Astrocyte (in vitro differentiated cells and primary cell): ENCODE measurements at regions not wholly inside any gene's neighbourhood (a gene's known extent, or its start where the extent isn't known, plus 50 kb on each side); places are given as distances from the start of the nearest gene placed in this dataset.

Experiments
- DNase-seq: peaks from one replicate; pipeline ENCODE4 v3.0.0-alpha.2; 2010; ENCODE audit warnings: low read depth
- FAIRE-seq: peaks from 2 replicates; lab custom pipeline; 2011; peaks lifted over from hg19 to GRCh38; lab: Jason Lieb, UNC
- H2AFZ ChIP-seq: 2 replicates; pipeline ENCODE4 v1.6.0; 2012; ENCODE audit warnings: low read depth, low read length, inconsistent platforms
- H3K27ac ChIP-seq: 2 replicates; pipeline ENCODE4 v1.5.1; 2011; ENCODE audit warnings: low read depth, low read length, inconsistent platforms
- H3K27me3 ChIP-seq: 2 replicates; pipeline ENCODE4 v1.6.0; 2011; ENCODE audit warnings: low read length, inconsistent platforms; ENCODE audit not compliant: insufficient read depth
- H3K36me3 ChIP-seq: 2 replicates; pipeline ENCODE4 v1.5.1; 2011; ENCODE audit warnings: low read length, inconsistent platforms; ENCODE audit not compliant: insufficient read depth
- H3K4me1 ChIP-seq: 2 replicates; pipeline ENCODE4 v1.5.1; 2011; ENCODE audit warnings: low read length, inconsistent platforms; ENCODE audit not compliant: insufficient read depth
- H3K4me2 ChIP-seq: 2 replicates; pipeline ENCODE4 v1.6.0; 2012; ENCODE audit warnings: low read length, inconsistent platforms
- H3K4me3 ChIP-seq: 2 replicates; pipeline ENCODE4 v1.5.1; 2011; ENCODE audit warnings: low read depth, mild to moderate bottlenecking, low read length, inconsistent platforms; ENCODE audit not compliant: insufficient read depth
- H3K79me2 ChIP-seq: 2 replicates; pipeline ENCODE4 v1.6.0; 2012; ENCODE audit warnings: mild to moderate bottlenecking, low read length, inconsistent platforms; ENCODE audit not compliant: insufficient read depth
- H3K9ac ChIP-seq: 2 replicates; pipeline ENCODE4 v1.6.0; 2012; ENCODE audit warnings: mild to moderate bottlenecking, low read length, inconsistent platforms
- H3K9me3 ChIP-seq: 2 replicates; pipeline ENCODE4 v1.5.1; 2012; ENCODE audit warnings: low read depth, mild to moderate bottlenecking, low read length, inconsistent platforms; ENCODE audit not compliant: insufficient read depth
- H4K20me1 ChIP-seq: 2 replicates; pipeline ENCODE4 v1.6.0; 2012; ENCODE audit warnings: low read length, inconsistent platforms; ENCODE audit not compliant: insufficient read depth
- H3K27ac Mint-ChIP-seq: one replicate; pipeline ENCODE4 v1.8.0; 2021; ENCODE audit warnings: mild to moderate bottlenecking, mixed read lengths; ENCODE audit not compliant: unreplicated experiment
- H3K27me3 Mint-ChIP-seq: one replicate; pipeline ENCODE4 v1.8.0; 2021; ENCODE audit warnings: low read depth, mixed read lengths; ENCODE audit not compliant: unreplicated experiment
- H3K36me3 Mint-ChIP-seq: one replicate; pipeline ENCODE4 v1.8.0; 2021; ENCODE audit warnings: low read depth, mixed read lengths; ENCODE audit not compliant: unreplicated experiment
- H3K4me1 Mint-ChIP-seq: one replicate; pipeline ENCODE4 v1.8.0; 2021; ENCODE audit warnings: low read depth, mixed read lengths; ENCODE audit not compliant: unreplicated experiment
- H3K4me3 Mint-ChIP-seq: one replicate; pipeline ENCODE4 v1.8.0; 2021; ENCODE audit warnings: mild to moderate bottlenecking, moderate library complexity, mixed read lengths; ENCODE audit not compliant: unreplicated experiment
- H3K9me3 Mint-ChIP-seq: one replicate; pipeline ENCODE4 v1.8.0; 2021; ENCODE audit warnings: mild to moderate bottlenecking, mixed read lengths; ENCODE audit not compliant: unreplicated experiment
- CTCF ChIP-seq: IDR thresholded peaks from 2 replicates; pipeline ENCODE4 v1.5.1; 2011; ENCODE audit warnings: low read depth, mild to moderate bottlenecking, inconsistent platforms, low read length, moderate library complexity; ENCODE audit not compliant: insufficient read depth
- EZH2 ChIP-seq: IDR thresholded peaks from 2 replicates; pipeline ENCODE4 v1.6.1; 2012; ENCODE audit warnings: mild to moderate bottlenecking, low read length, inconsistent platforms; ENCODE audit not compliant: insufficient read depth

GRCh38 chr11:92627615-92628256, 341.7 kb upstream of the MTNR1B start:
- Histone ChIP-seq H3K9me3 (no peaks in the 10 kb centered on the region), H3K27me3 (no peaks in the 10 kb centered on the region), H3K9ac (peak overlapping the region; percentile 44), H3K4me2 (peak overlapping the region; percentile 70), H3K36me3 (no peaks in the 10 kb centered on the region), H2AFZ (no peak overlapping the region), H4K20me1 (no peaks in the 10 kb centered on the region), H3K4me1 (peaks cover 20% of the 10 kb centered on the region), H3K79me2 (no peaks in the 10 kb centered on the region), H3K4me3 (no peak overlapping the region), H3K27ac (peak overlapping the region; percentile 85)
- Mint-ChIP-seq H3K4me1 (peaks cover 35% of the 10 kb centered on the region), H3K4me3 (peak overlapping the region; percentile 6), H3K27me3 (no peaks in the 10 kb centered on the region), H3K27ac (peak overlapping the region; percentile 96), H3K9me3 (no peaks in the 10 kb centered on the region), H3K36me3 (peaks cover 3% of the 10 kb centered on the region)
- DNase-seq (peak; percentile 67), FAIRE-seq (no peak)
- no peak for TF ChIP-seq CTCF
- no peak for TF ChIP-seq EZH2

GRCh38 chr11:92628401-92629292, 340.8 kb upstream of the MTNR1B start:
- H3K4me3 Mint-ChIP-seq = no peak overlapping the region
- H4K20me1 ChIP-seq = no peaks in the 10 kb centered on the region
- TF ChIP-seq EZH2 (no peak), CTCF (no peak)
- H3K27ac Mint-ChIP-seq = peak overlapping the region; percentile 96
- H3K27me3 ChIP-seq = no peaks in the 10 kb centered on the region
- no peaks in the 10 kb centered on the region for H3K36me3 ChIP-seq
- H3K4me1 Mint-ChIP-seq = peaks cover 35% of the 10 kb centered on the region
- peak; percentile 62 for DNase-seq
- H3K79me2 ChIP-seq = no peaks in the 10 kb centered on the region
- H3K4me3 ChIP-seq = no peak overlapping the region
- peak overlapping the region; percentile 70 for H3K4me2 ChIP-seq
- peaks cover 20% of the 10 kb centered on the region for H3K4me1 ChIP-seq
- peak; percentile 64 for FAIRE-seq
- H3K9me3 ChIP-seq = no peaks in the 10 kb centered on the region
- H3K27me3 Mint-ChIP-seq = no peaks in the 10 kb centered on the region
- no peaks in the 10 kb centered on the region for H3K9me3 Mint-ChIP-seq
- H3K9ac ChIP-seq = peak overlapping the region; percentile 44
- peaks cover 3% of the 10 kb centered on the region for H3K36me3 Mint-ChIP-seq
- H2AFZ ChIP-seq = peak overlapping the region; percentile 23
- peak overlapping the region; percentile 85 for H3K27ac ChIP-seq
